GM19025 (cell line): ENCODE measurements at regions not wholly inside any gene's neighbourhood (a gene's known extent, or its start where the extent isn't known, plus 50 kb on each side); places are given as distances from the start of the nearest gene placed in this dataset.

Source experiments
- ATAC-seq: cut with Tn5 transposase; IDR thresholded peaks from one replicate; pipeline ENCODE4 v1.9.1; 2021; ENCODE audit warnings: mild to moderate bottlenecking, low read depth, moderate library complexity; ENCODE audit not compliant: unreplicated experiment

- ATAC-seq, result no peak
Measured at GRCh38 chr3:110755345-110755744, 316.3 kb upstream of the NECTIN3 start.

GRCh38 chr3:110756705-110757104 lies 314.9 kb upstream of the NECTIN3 start:
- ATAC-seq, result no peak

- ATAC-seq, result no peak
Measured at GRCh38 chr3:110758208-110758607, 313.4 kb upstream of the NECTIN3 start.

GRCh38 chr3:110767156-110767555 lies 304.5 kb upstream of the NECTIN3 start:
- no peak for ATAC-seq

- peak; percentile 55 for ATAC-seq
Measured at GRCh38 chr3:110767838-110768237, 303.8 kb upstream of the NECTIN3 start.

GRCh38 chr3:110773413-110773954 lies 298.1 kb upstream of the NECTIN3 start:
- no peak for ATAC-seq

- ATAC-seq, result no peak
Measured at GRCh38 chr3:110774496-110775265, 296.9 kb upstream of the NECTIN3 start.

- ATAC-seq, result no peak
Measured at GRCh38 chr3:110779581-110779980, 292.0 kb upstream of the NECTIN3 start.

- no peak for ATAC-seq
Measured at GRCh38 chr3:110783541-110783940, 288.1 kb upstream of the NECTIN3 start.

- no peak for ATAC-seq
Measured at GRCh38 chr3:110788794-110789193, 282.8 kb upstream of the NECTIN3 start.

- no peak for ATAC-seq
Measured at GRCh38 chr3:110789315-110789714, 282.3 kb upstream of the NECTIN3 start.

- ATAC-seq, result no peak
Measured at GRCh38 chr3:110790631-110791030, 281.0 kb upstream of the NECTIN3 start.

GRCh38 chr3:110791995-110792686 lies 279.5 kb upstream of the NECTIN3 start:
- no peak for ATAC-seq

GRCh38 chr3:110793611-110794010 lies 278.0 kb upstream of the NECTIN3 start:
- no peak for ATAC-seq

- no peak for ATAC-seq
Measured at GRCh38 chr3:110795163-110795562, 276.5 kb upstream of the NECTIN3 start.

- ATAC-seq, result no peak
Measured at GRCh38 chr3:110799271-110799670, 272.3 kb upstream of the NECTIN3 start.

GRCh38 chr3:110804856-110805255 lies 266.8 kb upstream of the NECTIN3 start:
- ATAC-seq, result no peak

GRCh38 chr3:110806924-110807323 lies 264.7 kb upstream of the NECTIN3 start:
- no peak for ATAC-seq

- no peak for ATAC-seq
Measured at GRCh38 chr3:110808630-110809029, 263.0 kb upstream of the NECTIN3 start.

- no peak for ATAC-seq
Measured at GRCh38 chr3:110810356-110810755, 261.3 kb upstream of the NECTIN3 start.

GRCh38 chr3:110811050-110811449 lies 260.6 kb upstream of the NECTIN3 start:
- ATAC-seq, result no peak

- ATAC-seq, result no peak
Measured at GRCh38 chr3:110813541-110813940, 258.1 kb upstream of the NECTIN3 start.
